Lower lobe of right lung (tissue), 2 donors: ENCODE measurements at regions not wholly inside any gene's neighbourhood (a gene's known extent, or its start where the extent isn't known, plus 50 kb on each side); places are given as distances from the start of the nearest gene placed in this dataset.
A peak's percentile ranks its signal among the peaks of the same experiment; 100 is the strongest.

Experiments used
- ATAC-seq, 2 donors: fragments of 200-7000 bp; cut with Tn5 transposase; one replicate each; pipeline ENCODE4 v1.9.1; 2020 to 2022; ENCODE audit warnings: mild to moderate bottlenecking in 2 of 2, moderate library complexity in 2 of 2
- DNase-seq: peaks from one replicate; pipeline ENCODE4 v3.0.0-alpha.2; 2020
- H3K27ac ChIP-seq: fragments of 200-600 bp; one replicate; pipeline ENCODE4 v1.8.0; 2022
- H3K27me3 ChIP-seq: fragments of 200-600 bp; one replicate; pipeline ENCODE4 v1.8.0; 2022; ENCODE audit warnings: low read depth
- H3K36me3 ChIP-seq: fragments of 200-600 bp; one replicate; pipeline ENCODE4 v1.8.0; 2022; ENCODE audit warnings: mild to moderate bottlenecking
- H3K4me1 ChIP-seq: fragments of 200-600 bp; one replicate; pipeline ENCODE4 v1.8.0; 2022
- H3K4me3 ChIP-seq: fragments of 200-600 bp; one replicate; pipeline ENCODE4 v1.8.0; 2022; ENCODE audit warnings: mild to moderate bottlenecking
- H3K9me3 ChIP-seq: fragments of 200-600 bp; one replicate; pipeline ENCODE4 v1.8.0; 2022
- CTCF ChIP-seq: fragments of 200-600 bp; IDR thresholded peaks from one replicate; pipeline ENCODE4 v1.8.0; 2022; ENCODE audit warnings: antibody characterized with exemption, mild to moderate bottlenecking
- intact Hi-C: fragments of 100-400 bp; cut with DNase I; formaldehyde crosslinking; loops from one replicate; pipeline ENCODE4 v1.11.0; 2022
- donor health status: DM: no; HTN: yes; CAD: no; lungs with severe emphysema.

- no peak for DNase-seq
- Histone ChIP-seq H3K4me1 (no peaks in the 10 kb centered on the region), H3K27me3 (no peaks in the 10 kb centered on the region), H3K36me3 (no peaks in the 10 kb centered on the region), H3K4me3 (no peak overlapping the region), H3K27ac (no peak overlapping the region), H3K9me3 (no peaks in the 10 kb centered on the region)
- TF ChIP-seq CTCF = no peak
- intact Hi-C loops = no loop called here
- ATAC-seq = no peak
Observed at GRCh38 chr14:49314737-49315136, 271.4 kb downstream of the RPS29 start.

- H3K4me3 ChIP-seq = no peak overlapping the region
- ATAC-seq (no peak), DNase-seq (no peak)
- no peaks in the 10 kb centered on the region for H3K36me3 ChIP-seq
- H3K27me3 ChIP-seq = no peaks in the 10 kb centered on the region
- TF ChIP-seq CTCF = no peak
- H3K9me3 ChIP-seq = no peaks in the 10 kb centered on the region
- no peaks in the 10 kb centered on the region for H3K4me1 ChIP-seq
- intact Hi-C loops = no loop called here
- no peak overlapping the region for H3K27ac ChIP-seq
Observed at GRCh38 chr14:49313108-49313507, 273.1 kb downstream of the RPS29 start.

- Histone ChIP-seq H3K4me1 (no peaks in the 10 kb centered on the region), H3K36me3 (no peaks in the 10 kb centered on the region), H3K4me3 (no peak overlapping the region), H3K9me3 (no peaks in the 10 kb centered on the region), H3K27me3 (no peaks in the 10 kb centered on the region), H3K27ac (no peak overlapping the region)
- TF ChIP-seq CTCF = no peak
- DNase-seq (no peak), ATAC-seq (no peak)
- intact Hi-C loops = no loop called here
Observed at GRCh38 chr14:49310298-49310697, 275.9 kb downstream of the RPS29 start.

GRCh38 chr14:49306152-49306751, 279.9 kb downstream of the RPS29 start:
- DNase-seq = no peak
- no peaks in the 10 kb centered on the region for H3K4me1 ChIP-seq
- no peaks in the 10 kb centered on the region for H3K36me3 ChIP-seq
- no peaks in the 10 kb centered on the region for H3K9me3 ChIP-seq
- H3K4me3 ChIP-seq = no peak overlapping the region
- H3K27me3 ChIP-seq = no peaks in the 10 kb centered on the region
- TF ChIP-seq CTCF = peak; percentile 41
- ATAC-seq = no peak
- no peak overlapping the region for H3K27ac ChIP-seq
- intact Hi-C loops = no loop called here

- no peak for TF ChIP-seq CTCF
- Histone ChIP-seq H3K4me1 (no peaks in the 10 kb centered on the region), H3K4me3 (no peak overlapping the region), H3K36me3 (no peaks in the 10 kb centered on the region), H3K27ac (no peak overlapping the region), H3K27me3 (no peaks in the 10 kb centered on the region), H3K9me3 (no peaks in the 10 kb centered on the region)
- ATAC-seq (no peak), DNase-seq (no peak)
- intact Hi-C loops = no loop called here
Observed at GRCh38 chr14:49303946-49304516, 282.1 kb downstream of the RPS29 start.
